ENCODE measurements at regions not wholly inside any gene's neighbourhood (a gene's known extent, or its start where the extent isn't known, plus 50 kb on each side); places are given as distances from the start of the nearest gene placed in this dataset.

DNA sequence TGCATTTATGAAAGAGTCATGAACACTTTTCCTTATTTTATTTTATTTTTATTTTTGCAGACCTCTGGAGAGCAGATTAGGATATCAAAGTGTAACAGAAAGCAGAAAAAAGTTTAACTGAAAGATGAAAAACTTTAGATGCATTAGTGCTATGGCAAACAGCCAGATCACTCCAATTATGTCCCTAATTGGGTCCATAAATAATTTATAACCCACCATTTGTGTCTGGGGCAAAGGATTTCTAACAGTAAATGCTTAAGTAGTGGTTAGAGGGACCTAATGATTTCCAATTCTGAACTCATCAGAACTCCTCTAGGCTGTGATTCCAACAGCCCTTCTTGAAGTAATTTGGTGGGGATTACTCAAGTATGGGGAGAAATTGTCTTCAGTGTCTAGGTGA lies 93.7 kb upstream of the PROKR2 start:
- Histone ChIP-seq H3K4me2 (ENCODE audit: low read depth, low read length, poor library complexity, severe bottlenecking) (no peak overlapping the region), H3K9ac (ENCODE audit: low read depth, low read length, poor library complexity, severe bottlenecking) (no peak overlapping the region), H4K20me1 (ENCODE audit: insufficient read depth, low read length, poor library complexity, severe bottlenecking) (no peaks in the 10 kb centered on the region), H3K79me2 (ENCODE audit: insufficient read depth, low read length) (no peaks in the 10 kb centered on the region), H3K4me3 (ENCODE audit: low read length, poor library complexity, severe bottlenecking) (no peak overlapping the region), H2AFZ (ENCODE audit: low read length) (no peak overlapping the region), H3K9me2 (replicated peaks; ENCODE audit: low read depth, low read length) (no peaks in the 10 kb centered on the region), H3K36me3 (ENCODE audit: insufficient read depth, low read length) (no peaks in the 10 kb centered on the region), H3K27me3 (ENCODE audit: insufficient read depth, low read length, poor library complexity, severe bottlenecking) (no peaks in the 10 kb centered on the region), H3K4me1 (ENCODE audit: insufficient read depth, low read length, poor library complexity, severe bottlenecking) (no peaks in the 10 kb centered on the region), H3F3A (ENCODE audit: low read depth) (no peaks in the 10 kb centered on the region), H3K9me3 (ENCODE audit: insufficient read depth, low read depth, low read length) (peaks cover 3% of the 10 kb centered on the region; the same call in 1 of the 2 replicates)
- TF ChIP-seq CTCF (conservative IDR thresholded peaks at IDR 0.05; ENCODE audit: low read length) (no peak), EZH2phosphoT487 (IDR thresholded peaks at IDR 0.05; ENCODE audit: borderline replicate concordance) (no peak)

DNA sequence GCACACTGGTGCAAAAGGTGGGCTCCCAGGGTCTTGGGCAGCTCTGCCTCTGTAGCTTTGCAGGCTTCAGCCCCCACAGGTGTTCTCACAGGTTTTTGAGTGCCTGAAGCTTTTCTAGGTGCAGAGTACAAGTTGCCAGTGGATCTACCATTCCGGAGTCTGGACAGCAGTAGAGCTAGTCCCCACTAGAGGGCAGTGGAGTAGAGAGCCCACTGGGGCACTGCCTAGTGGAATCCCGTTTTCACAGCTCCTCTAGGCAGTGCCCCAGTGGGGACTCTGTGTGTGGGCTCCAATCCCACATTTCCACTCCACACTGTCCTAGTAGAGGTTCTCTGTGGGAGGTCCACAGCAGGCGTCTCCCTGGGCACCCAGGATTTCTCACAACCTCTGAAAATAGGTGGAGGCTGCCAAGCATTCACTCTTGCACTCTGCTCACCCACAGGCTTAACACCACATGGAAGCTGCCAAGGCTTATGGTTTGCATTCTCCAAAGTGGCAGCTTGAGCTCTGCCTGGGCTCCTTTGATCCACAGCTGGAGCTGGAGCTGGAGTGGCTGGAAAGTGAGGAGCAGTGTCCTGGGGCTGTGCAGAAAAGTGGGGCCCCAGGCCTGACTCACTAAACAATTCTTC lies 86.3 kb upstream of the PROKR2 start:
- TF ChIP-seq EZH2phosphoT487 (IDR thresholded peaks at IDR 0.05; ENCODE audit: borderline replicate concordance) (no peak), CTCF (conservative IDR thresholded peaks at IDR 0.05; ENCODE audit: low read length) (peak; percentile 60)
- H3K4me1 ChIP-seq (ENCODE audit: insufficient read depth, low read length, poor library complexity, severe bottlenecking) = no peaks in the 10 kb centered on the region
- no peaks in the 10 kb centered on the region for H3K36me3 ChIP-seq (ENCODE audit: insufficient read depth, low read length)
- H2AFZ ChIP-seq (ENCODE audit: low read length) = no peak overlapping the region
- no peak overlapping the region for H3K9ac ChIP-seq (ENCODE audit: low read depth, low read length, poor library complexity, severe bottlenecking)
- H3K27me3 ChIP-seq (ENCODE audit: insufficient read depth, low read length, poor library complexity, severe bottlenecking) = no peaks in the 10 kb centered on the region
- no peak overlapping the region for H3K4me2 ChIP-seq (ENCODE audit: low read depth, low read length, poor library complexity, severe bottlenecking)
- no peaks in the 10 kb centered on the region for H3K79me2 ChIP-seq (ENCODE audit: insufficient read depth, low read length)
- H3K9me2 ChIP-seq (replicated peaks; ENCODE audit: low read depth, low read length) = no peaks in the 10 kb centered on the region
- H3K9me3 ChIP-seq (ENCODE audit: insufficient read depth, low read depth, low read length) = no peaks in the 10 kb centered on the region
- no peaks in the 10 kb centered on the region for H4K20me1 ChIP-seq (ENCODE audit: insufficient read depth, low read length, poor library complexity, severe bottlenecking)
- no peak overlapping the region for H3K4me3 ChIP-seq (ENCODE audit: low read length, poor library complexity, severe bottlenecking)
- no peaks in the 10 kb centered on the region for H3F3A ChIP-seq (ENCODE audit: low read depth)

- H3K4me3 ChIP-seq (ENCODE audit: low read length, poor library complexity, severe bottlenecking) = no peak overlapping the region
- H3K9me2 ChIP-seq (replicated peaks; ENCODE audit: low read depth, low read length) = no peaks in the 10 kb centered on the region
- H2AFZ ChIP-seq (ENCODE audit: low read length) = no peak overlapping the region
- H3K9me3 ChIP-seq (ENCODE audit: insufficient read depth, low read depth, low read length) = no peaks in the 10 kb centered on the region
- TF ChIP-seq EZH2phosphoT487 (IDR thresholded peaks at IDR 0.05; ENCODE audit: borderline replicate concordance) (no peak), CTCF (conservative IDR thresholded peaks at IDR 0.05; ENCODE audit: low read length) (no peak)
- no peaks in the 10 kb centered on the region for H4K20me1 ChIP-seq (ENCODE audit: insufficient read depth, low read length, poor library complexity, severe bottlenecking)
- no peaks in the 10 kb centered on the region for H3K79me2 ChIP-seq (ENCODE audit: insufficient read depth, low read length)
- H3K9ac ChIP-seq (ENCODE audit: low read depth, low read length, poor library complexity, severe bottlenecking) = no peak overlapping the region
- H3K4me2 ChIP-seq (ENCODE audit: low read depth, low read length, poor library complexity, severe bottlenecking) = no peak overlapping the region
- H3K36me3 ChIP-seq (ENCODE audit: insufficient read depth, low read length) = no peaks in the 10 kb centered on the region
- H3F3A ChIP-seq (ENCODE audit: low read depth) = no peaks in the 10 kb centered on the region
- H3K4me1 ChIP-seq (ENCODE audit: insufficient read depth, low read length, poor library complexity, severe bottlenecking) = no peaks in the 10 kb centered on the region
- no peaks in the 10 kb centered on the region for H3K27me3 ChIP-seq (ENCODE audit: insufficient read depth, low read length, poor library complexity, severe bottlenecking)
These were observed 84.6 kb upstream of the PROKR2 start for GRCh38 chr20:5401277-5401875.
